Ectodermal cell (in vitro differentiated cells): ENCODE measurements at regions not wholly inside any gene's neighbourhood (a gene's known extent, or its start where the extent isn't known, plus 50 kb on each side); places are given as distances from the start of the nearest gene placed in this dataset.

Source experiments
- H3K27ac ChIP-seq: 2 replicates; pipeline ENCODE4 v1.7.0; 2013; ENCODE audit warnings: mild to moderate bottlenecking, low read depth, low read length; ENCODE audit not compliant: insufficient read depth, poor library complexity, severe bottlenecking
- H3K27me3 ChIP-seq: 2 replicates; pipeline ENCODE4 v1.7.0; 2013; ENCODE audit warnings: mild to moderate bottlenecking, low read length; ENCODE audit not compliant: insufficient read depth, control insufficient read depth, poor library complexity, severe bottlenecking
- H3K36me3 ChIP-seq: one replicate; pipeline ENCODE4 v1.7.0; 2013; ENCODE audit warnings: low read length; ENCODE audit not compliant: control insufficient read depth, insufficient read depth
- H3K4me1 ChIP-seq: one replicate; pipeline ENCODE4 v1.7.0; 2013; ENCODE audit warnings: low read length; ENCODE audit not compliant: control insufficient read depth, insufficient read depth
- H3K4me3 ChIP-seq: 2 replicates; pipeline ENCODE4 v1.7.0; 2013; ENCODE audit warnings: low read depth, low read length, control low read depth; ENCODE audit not compliant: insufficient read depth
- H3K9me3 ChIP-seq: 2 replicates; pipeline ENCODE4 v1.7.0; 2013; ENCODE audit warnings: mild to moderate bottlenecking, low read length, moderate library complexity; ENCODE audit not compliant: control insufficient read depth
- WGBS, 2 experiments: methylation state at CpG; one replicate each; pipeline ENCODE4 v1.1.7; 2013; ENCODE audit warnings: missing lambda C conversion rate in 2 of 2; 5-methylcytosine and 5-hydroxymethylcytosine counted together

DNA sequence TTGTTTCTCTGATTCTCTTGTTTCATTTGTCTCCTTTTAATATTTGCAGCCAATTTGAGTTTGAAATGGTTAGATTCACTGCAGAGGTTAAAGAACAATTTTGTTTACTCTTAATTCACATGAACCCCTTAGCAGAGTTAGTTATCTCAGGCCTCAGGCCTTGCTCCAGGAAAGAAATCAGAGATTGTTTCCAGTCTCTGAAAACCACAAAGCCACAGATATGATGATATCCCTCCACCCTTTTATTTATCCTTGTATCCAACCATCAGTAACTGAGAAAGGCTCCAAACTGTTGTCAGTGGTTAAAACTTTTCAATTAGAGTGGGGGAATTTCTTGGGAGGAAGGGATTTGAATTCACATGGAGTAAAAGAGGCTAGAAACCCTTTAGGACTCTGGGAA, 406.0 kb upstream of the DMAC1 start:
- Histone ChIP-seq H3K36me3 (no peaks in the 10 kb centered on the region), H3K9me3 (no peaks in the 10 kb centered on the region), H3K4me1 (no peaks in the 10 kb centered on the region), H3K4me3 (no peak overlapping the region), H3K27me3 (no peaks in the 10 kb centered on the region), H3K27ac (no peak overlapping the region)

DNA sequence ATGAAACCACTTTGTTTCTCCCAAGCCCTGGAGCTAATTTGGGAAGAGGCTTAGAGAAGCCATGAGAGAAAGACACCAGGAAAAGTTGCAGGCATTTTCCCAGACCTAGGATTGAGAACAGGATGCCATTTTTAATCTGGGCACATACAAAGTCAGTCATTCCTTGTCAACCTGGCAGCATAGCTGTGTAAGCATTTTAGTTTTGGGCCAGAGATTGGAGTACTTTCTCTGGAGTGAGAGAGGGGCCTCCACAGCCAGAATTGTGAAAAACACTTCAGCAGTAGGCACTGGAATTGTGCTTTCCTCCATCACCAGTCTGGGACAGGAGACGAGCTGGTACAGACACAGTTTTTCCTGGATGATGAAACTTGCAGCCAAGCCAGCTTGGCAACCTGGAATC, 390.3 kb upstream of the DMAC1 start:
- H3K27ac ChIP-seq = no peak overlapping the region
- no peaks in the 10 kb centered on the region for H3K27me3 ChIP-seq
- H3K4me3 ChIP-seq = no peak overlapping the region
- H3K4me1 ChIP-seq = no peaks in the 10 kb centered on the region
- H3K36me3 ChIP-seq = no peaks in the 10 kb centered on the region
- no peaks in the 10 kb centered on the region for H3K9me3 ChIP-seq
- 91 to 94% methylated on average over 1 of the region's 1 CpG for WGBS, 2 experiments

GRCh38 chr9:8188723-8189407, 389.3 kb upstream of the DMAC1 start:
- no peaks in the 10 kb centered on the region for H3K36me3 ChIP-seq
- H3K4me3 ChIP-seq = no peak overlapping the region
- no peaks in the 10 kb centered on the region for H3K4me1 ChIP-seq
- no peaks in the 10 kb centered on the region for H3K9me3 ChIP-seq
- H3K27ac ChIP-seq = no peak overlapping the region
- H3K27me3 ChIP-seq = no peaks in the 10 kb centered on the region
- WGBS, 2 experiments = 90 to 93% methylated on average over 6 of the region's 6 CpGs

DNA sequence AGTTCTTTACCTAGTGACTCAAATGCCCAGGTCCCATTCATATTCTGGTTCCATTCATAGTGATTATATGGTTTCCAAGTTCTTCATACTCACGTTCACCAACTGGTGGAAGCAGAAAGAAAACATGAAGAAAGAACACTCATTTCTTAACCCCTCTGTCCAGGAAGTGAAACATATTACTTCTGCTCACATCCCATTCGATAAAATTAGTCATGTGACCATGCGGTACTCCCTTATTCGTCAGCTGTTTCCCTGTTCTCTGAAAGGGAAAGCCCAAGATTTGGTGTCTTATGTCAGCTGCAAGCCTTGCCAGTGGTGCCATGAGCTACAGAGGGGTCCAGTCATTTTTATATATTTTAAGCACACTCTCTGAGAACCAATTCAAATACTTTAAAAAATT, 387.0 kb upstream of the DMAC1 start:
- no peaks in the 10 kb centered on the region for H3K27me3 ChIP-seq
- H3K4me1 ChIP-seq = no peaks in the 10 kb centered on the region
- no peak overlapping the region for H3K27ac ChIP-seq
- 90 to 93% methylated on average over 4 of the region's 4 CpGs for WGBS, 2 experiments
- H3K4me3 ChIP-seq = no peak overlapping the region
- H3K36me3 ChIP-seq = no peaks in the 10 kb centered on the region
- no peaks in the 10 kb centered on the region for H3K9me3 ChIP-seq

- Histone ChIP-seq H3K36me3 (no peaks in the 10 kb centered on the region), H3K9me3 (no peaks in the 10 kb centered on the region), H3K4me3 (no peak overlapping the region), H3K4me1 (no peaks in the 10 kb centered on the region), H3K27ac (no peak overlapping the region), H3K27me3 (no peaks in the 10 kb centered on the region)
- 88 to 96% methylated on average over 2 to 3 of the region's 3 CpGs for WGBS, 2 experiments
These were observed 384.0 kb upstream of the DMAC1 start for GRCh38 chr9:8183618-8184017.

GRCh38 chr9:8179381-8180053, 379.9 kb upstream of the DMAC1 start:
- no peak overlapping the region for H3K27ac ChIP-seq
- H3K9me3 ChIP-seq = no peaks in the 10 kb centered on the region
- H3K27me3 ChIP-seq = no peaks in the 10 kb centered on the region
- H3K4me3 ChIP-seq = no peak overlapping the region
- H3K36me3 ChIP-seq = no peaks in the 10 kb centered on the region
- WGBS, 2 experiments = 82 to 85% methylated on average over 2 to 3 of the region's 3 CpGs
- no peaks in the 10 kb centered on the region for H3K4me1 ChIP-seq

DNA sequence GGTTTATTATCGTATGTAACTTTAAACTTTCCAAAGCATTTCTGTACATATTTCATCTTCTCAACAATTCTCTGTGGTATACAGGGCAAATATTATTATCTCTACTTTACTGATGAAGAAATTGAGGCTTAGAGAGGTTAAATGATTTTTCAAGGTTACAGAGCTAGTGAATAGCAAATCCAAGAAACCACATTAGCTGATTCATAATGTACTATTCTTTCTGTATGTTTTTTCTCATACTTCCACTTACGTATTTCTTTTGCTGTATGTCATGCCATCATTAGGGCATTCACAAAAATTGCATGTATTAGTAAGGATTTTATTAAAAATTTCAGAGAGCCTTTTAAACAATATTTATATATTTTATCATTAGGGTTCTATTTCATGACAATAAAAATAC, 372.4 kb upstream of the DMAC1 start:
- Histone ChIP-seq H3K27me3 (no peaks in the 10 kb centered on the region), H3K4me3 (no peak overlapping the region), H3K9me3 (no peaks in the 10 kb centered on the region), H3K27ac (no peak overlapping the region), H3K4me1 (peaks cover 5% of the 10 kb centered on the region), H3K36me3 (no peaks in the 10 kb centered on the region)
- no CpG with 5 or more reads among the region's 2 CpGs for WGBS, 2 experiments

GRCh38 chr9:8168916-8169438, 369.4 kb upstream of the DMAC1 start:
- no peak overlapping the region for H3K4me3 ChIP-seq
- H3K27ac ChIP-seq = no peak overlapping the region
- WGBS, 2 experiments = 67 to 90% methylated on average over 2 of the region's 2 CpGs
- no peaks in the 10 kb centered on the region for H3K36me3 ChIP-seq
- H3K4me1 ChIP-seq = peaks cover 5% of the 10 kb centered on the region
- no peaks in the 10 kb centered on the region for H3K27me3 ChIP-seq
- no peaks in the 10 kb centered on the region for H3K9me3 ChIP-seq

GRCh38 chr9:8160787-8161186, 361.2 kb upstream of the DMAC1 start:
- H3K36me3 ChIP-seq = no peaks in the 10 kb centered on the region
- 93 to 94% methylated on average over 1 of the region's 1 CpG for WGBS, 2 experiments
- H3K9me3 ChIP-seq = no peaks in the 10 kb centered on the region
- no peaks in the 10 kb centered on the region for H3K4me1 ChIP-seq
- no peak overlapping the region for H3K4me3 ChIP-seq
- H3K27me3 ChIP-seq = no peaks in the 10 kb centered on the region
- H3K27ac ChIP-seq = no peak overlapping the region

- no peak overlapping the region for H3K4me3 ChIP-seq
- H3K9me3 ChIP-seq = no peaks in the 10 kb centered on the region
- H3K36me3 ChIP-seq = no peaks in the 10 kb centered on the region
- no peaks in the 10 kb centered on the region for H3K27me3 ChIP-seq
- no peak overlapping the region for H3K27ac ChIP-seq
- 80 to 93% methylated on average over 1 to 2 of the region's 2 CpGs for WGBS, 2 experiments
- H3K4me1 ChIP-seq = no peaks in the 10 kb centered on the region
These were observed 359.0 kb upstream of the DMAC1 start for GRCh38 chr9:8158574-8158973.
